ENCODE measurements at regions not wholly inside any gene's neighbourhood (a gene's known extent, or its start where the extent isn't known, plus 50 kb on each side); places are given as distances from the start of the nearest gene placed in this dataset.

DNA sequence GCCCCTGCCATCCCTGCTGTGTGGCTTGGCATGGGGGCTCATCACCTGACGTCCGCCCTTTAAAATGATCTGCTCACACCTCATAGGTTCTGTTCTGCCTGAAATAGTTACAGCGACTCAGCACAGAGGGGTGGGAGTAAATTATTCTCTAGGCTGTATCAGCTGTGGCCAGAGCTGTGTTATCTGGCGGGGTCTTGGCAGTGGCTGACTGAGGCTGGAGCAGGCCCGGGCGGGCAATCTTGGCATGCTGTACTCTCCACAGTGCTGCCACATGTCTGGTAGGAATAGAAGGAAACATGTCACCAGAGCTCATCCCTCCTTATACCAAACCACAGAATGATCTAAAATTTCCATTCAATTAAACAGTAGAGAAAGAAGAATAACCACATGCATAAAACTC lies 499.9 kb upstream of the LMCD1 start:
- Histone ChIP-seq H2AFZ (replicated peaks; ENCODE audit: low read length, poor library complexity) (no peak overlapping the region), H3K4me1 (ENCODE audit: control insufficient read depth, insufficient read depth, low read length) (no peaks in the 10 kb centered on the region), H3K79me1 (ENCODE audit: low read depth in 1 of 2, low read length in 2 of 2) (no peaks in the 10 kb centered on the region), H2AK5ac (ENCODE audit: low read depth, low read length) (no peak overlapping the region), H2AK9ac (replicated peaks; ENCODE audit: low read depth, low read length, poor library complexity) (no peak overlapping the region), H3K27me3 (ENCODE audit: control insufficient read depth, insufficient read depth, low read length) (no peaks in the 10 kb centered on the region), H2BK120ac (ENCODE audit: low read depth, low read length) (no peak overlapping the region), H3K4me3 (ENCODE audit: insufficient read depth, low read depth, low read length) (no peak overlapping the region), H3K4me2 (ENCODE audit: low read depth, low read length) (no peak overlapping the region), H3K23ac (ENCODE audit: low read depth, low read length) (no peak overlapping the region), H3K9me1 (ENCODE audit: insufficient read depth, low read length) (no peaks in the 10 kb centered on the region), H4K91ac (ENCODE audit: insufficient read depth, low read depth, low read length) (no peak overlapping the region), H3K27ac (ENCODE audit: insufficient read depth, low read length) (no peak overlapping the region), H2BK15ac (ENCODE audit: low read depth, low read length) (no peak overlapping the region), H4K8ac (ENCODE audit: low read depth in 2 of 2, low read length in 2 of 2) (no peak overlapping the region), H3K9me3 (ENCODE audit: control insufficient read depth, insufficient read depth, low read length) (peaks cover 10% of the 10 kb centered on the region), H3K56ac (ENCODE audit: extremely low read depth, insufficient read depth, low read length) (no peak overlapping the region), H4K20me1 (ENCODE audit: insufficient read depth, low read length) (no peaks in the 10 kb centered on the region), H2BK5ac (ENCODE audit: low read depth, low read length, poor library complexity, severe bottlenecking) (no peak overlapping the region), H3K14ac (replicated peaks; ENCODE audit: low read depth, low read length) (no peak overlapping the region), H3K36me3 (ENCODE audit: control insufficient read depth, insufficient read depth, low read length) (no peaks in the 10 kb centered on the region), H3K9ac (ENCODE audit: low read depth, low read length) (no peak overlapping the region), H4K5ac (ENCODE audit: low read depth, low read length) (no peak overlapping the region), H2BK20ac (ENCODE audit: low read depth, low read length) (no peak overlapping the region), H3K4ac (ENCODE audit: low read depth, low read length) (no peak overlapping the region), H3K18ac (ENCODE audit: low read depth, low read length) (no peak overlapping the region)
- no peak for TF ChIP-seq SMC3 (IDR thresholded peaks at IDR 0.05; ENCODE audit: low read depth, low read length)
- TF ChIP-seq FOS (IDR thresholded peaks at IDR 0.05; ENCODE audit: low read depth, low read length), result no peak
- no peak for TF ChIP-seq MXI1 (IDR thresholded peaks at IDR 0.05; ENCODE audit: borderline replicate concordance, low read depth, low read length)
- TF ChIP-seq CEBPB (IDR thresholded peaks at IDR 0.05; ENCODE audit: low read depth, low read length), result no peak
- no peak for TF ChIP-seq MAZ (IDR thresholded peaks at IDR 0.05; ENCODE audit: borderline replicate concordance, low read depth, low read length)
- no peak for TF ChIP-seq POLR2A (IDR thresholded peaks at IDR 0.05; ENCODE audit: low read depth, low read length)
- no peak for TF ChIP-seq MAFK (IDR thresholded peaks at IDR 0.05; ENCODE audit: low read depth, low read length)
- no peak for TF ChIP-seq BHLHE40 (IDR thresholded peaks at IDR 0.05; ENCODE audit: low read depth, low read length)
- TF ChIP-seq, protein P1, sequence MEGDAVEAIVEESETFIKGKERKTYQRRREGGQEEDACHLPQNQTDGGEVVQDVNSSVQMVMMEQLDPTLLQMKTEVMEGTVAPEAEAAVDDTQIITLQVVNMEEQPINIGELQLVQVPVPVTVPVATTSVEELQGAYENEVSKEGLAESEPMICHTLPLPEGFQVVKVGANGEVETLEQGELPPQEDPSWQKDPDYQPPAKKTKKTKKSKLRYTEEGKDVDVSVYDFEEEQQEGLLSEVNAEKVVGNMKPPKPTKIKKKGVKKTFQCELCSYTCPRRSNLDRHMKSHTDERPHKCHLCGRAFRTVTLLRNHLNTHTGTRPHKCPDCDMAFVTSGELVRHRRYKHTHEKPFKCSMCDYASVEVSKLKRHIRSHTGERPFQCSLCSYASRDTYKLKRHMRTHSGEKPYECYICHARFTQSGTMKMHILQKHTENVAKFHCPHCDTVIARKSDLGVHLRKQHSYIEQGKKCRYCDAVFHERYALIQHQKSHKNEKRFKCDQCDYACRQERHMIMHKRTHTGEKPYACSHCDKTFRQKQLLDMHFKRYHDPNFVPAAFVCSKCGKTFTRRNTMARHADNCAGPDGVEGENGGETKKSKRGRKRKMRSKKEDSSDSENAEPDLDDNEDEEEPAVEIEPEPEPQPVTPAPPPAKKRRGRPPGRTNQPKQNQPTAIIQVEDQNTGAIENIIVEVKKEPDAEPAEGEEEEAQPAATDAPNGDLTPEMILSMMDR (conservative IDR thresholded peaks at IDR 0.05; ENCODE audit: low read depth, low read length), result no peak
- no CpG with 5 or more reads among the region's 6 CpGs for WGBS, 2 experiments (ENCODE audit: extremely low coverage in 2 of 2, insufficient read length in 1 of 2)
- DNase-seq (no peak), ATAC-seq (ENCODE audit: low read depth) (no peak)
- dilution Hi-C loops (cut with HindIII; ENCODE audit: low sequenced_read_pairs, unreplicated experiment), result no loop called here
- intact Hi-C loops (cut with micrococcal nuclease), result no loop called here
- in situ Hi-C loops (cut with MboI; ENCODE audit: low sequenced_read_pairs), result no loop called here
- BruUV-seq (replicated peaks), result no TSS peak
- POLR2A ChIA-PET (ENCODE audit: unreplicated experiment), result no interaction called here
- CTCF ChIA-PET, result no interaction called here

Measured in IMR-90 (cell line).